GM12878 (cell line): ENCODE measurements at regions not wholly inside any gene's neighbourhood (a gene's known extent, or its start where the extent isn't known, plus 50 kb on each side); places are given as distances from the start of the nearest gene placed in this dataset.

Source experiments
- BCLAF1 ChIP-seq: fragments of 450-650 bp; IDR thresholded peaks from 2 replicates; pipeline ENCODE4 v1.6.1; 2017; ENCODE audit warnings: antibody characterized with exemption, mild to moderate bottlenecking, moderate library complexity
- CTCF ChIP-seq, 3 experiments: IDR thresholded peaks in 2 of 3; conservative IDR thresholded peaks in 1 of 3; 2 replicates each; pipeline ENCODE4 v1.5.1; 2011; ENCODE audit warnings: low read depth in 3 of 3, low read length in 3 of 3, mild to moderate bottlenecking in 3 of 3, control low read depth in 2 of 3, moderate library complexity in 2 of 3, inconsistent platforms in 1 of 3, mixed read lengths in 1 of 3; ENCODE audit not compliant: control insufficient read depth in 2 of 3, insufficient read depth in 1 of 3; ENCODE audit errors: extremely low read depth in 1 of 3
- E2F4 ChIP-seq: IDR thresholded peaks from 2 replicates; pipeline ENCODE4 v1.6.1; 2012; ENCODE audit warnings: low read depth, low read length, improper control_type of control experiment
- JUND ChIP-seq: IDR thresholded peaks from 2 replicates; pipeline ENCODE4 v1.6.1; 2012; ENCODE audit warnings: low read depth, mild to moderate bottlenecking, low read length, improper control_type of control experiment, moderate library complexity
- SP1 ChIP-seq: IDR thresholded peaks from one replicate; pipeline ENCODE4 v1.6.1; 2011; ENCODE audit warnings: low read depth, low read length

GRCh38 chr3:35944926-35945710, 305.8 kb downstream of the ARPP21 start:
- TF ChIP-seq SP1 (no peak), BCLAF1 (no peak), CTCF (IDR thresholded peaks at IDR 0.05 in 2 of 3, conservative IDR thresholded peaks at IDR 0.05 in 1 of 3; ENCODE audit: control insufficient read depth in 2 of 3, extremely low read depth in 1 of 3, insufficient read depth in 1 of 3, low read depth in 3 of 3, low read length in 3 of 3) (no peak), JUND (no peak), E2F4 (no peak)
